K562 (cell line): ENCODE measurements at regions not wholly inside any gene's neighbourhood (a gene's known extent, or its start where the extent isn't known, plus 50 kb on each side); places are given as distances from the start of the nearest gene placed in this dataset.

Experiments
- ATAC-seq: fragments of 200-7000 bp; cut with Tn5 transposase; 3 replicates; pipeline ENCODE4 v1.9.1; 2020; ENCODE audit warnings: moderate library complexity
- BruUV-seq: library from RNA; stranded (reverse); fragments of 400-500 nt; replicated peaks from 2 replicates; lab custom pipeline; 2021; lab: Mats Ljungman, UMichigan
- CTCF ChIA-PET: fragments of 300-600 bp; formaldehyde crosslinking; extraction: SDS; loops from one replicate; lab custom pipeline; 2021; ENCODE audit warnings: low intra/inter-chr PET ratio; lab: Yijun Ruan, JAX
- POLR2A ChIA-PET: fragments of 300-600, 350-650 bp; sonication (Branson Sonifier 250); formaldehyde crosslinking; extraction: SDS; loops from one replicate; lab custom pipeline; 2021; ENCODE audit warnings: antibody characterized with exemption, inconsistent platforms; lab: Yijun Ruan, JAX
- DNase-seq, 4 experiments: peaks; one replicate each; pipeline versions ENCODE4 v3.0.0 to v3.0.0-alpha.2; 2011 to 2018; ENCODE audit warnings: low spot score in 3 of 4, mixed read lengths in 3 of 4; ENCODE audit errors: extremely low read depth in 1 of 4
- FAIRE-seq: peaks from 2 replicates; lab custom pipeline; 2011; peaks lifted over from hg19 to GRCh38; lab: Jason Lieb, UNC
- H2AFZ ChIP-seq: 2 replicates; pipeline ENCODE4 v1.6.0; 2011; ENCODE audit warnings: low read depth, low read length, control low read depth, inconsistent platforms
- H3K27ac ChIP-seq: fragments of 200-600 bp; 3 replicates; pipeline ENCODE4 v1.8.0; 2011; ENCODE audit warnings: low read depth, mild to moderate bottlenecking, control low read depth, inconsistent platforms, low read length, moderate library complexity, mixed read lengths; ENCODE audit errors: extremely low read depth
- H3K27me3 ChIP-seq, 2 experiments: fragments of 300-600 bp in 1 of 2; 2 replicates in 1 of 2; 3 replicates in 1 of 2; pipeline versions ENCODE4 v1.6.0 to v1.8.0; 2011; ENCODE audit warnings: inconsistent platforms in 2 of 2, low read length in 2 of 2, mild to moderate bottlenecking in 1 of 2, mixed read lengths in 1 of 2, moderate library complexity in 1 of 2; ENCODE audit not compliant: control insufficient read depth in 2 of 2, insufficient read depth in 2 of 2
- H3K36me3 ChIP-seq: fragments of 300-600 bp; 3 replicates; pipeline ENCODE4 v1.8.0; 2011; ENCODE audit warnings: mild to moderate bottlenecking, low read length, inconsistent platforms; ENCODE audit not compliant: control insufficient read depth, insufficient read depth
- H3K4me1 ChIP-seq, 2 experiments: fragments of 200-600 bp in 1 of 2; replicated peaks in 1 of 2; 2 replicates in 1 of 2; 3 replicates in 1 of 2; pipeline versions ENCODE4 v1.5.1 to v1.8.0; 2011; ENCODE audit warnings: inconsistent platforms in 2 of 2, low read length in 2 of 2, mild to moderate bottlenecking in 1 of 2, mixed read lengths in 1 of 2, moderate library complexity in 1 of 2; ENCODE audit not compliant: control insufficient read depth in 2 of 2, insufficient read depth in 2 of 2
- H3K4me2 ChIP-seq: 2 replicates; pipeline ENCODE4 v1.6.1; 2011; ENCODE audit warnings: low read length, control low read depth, inconsistent platforms, mixed read lengths; ENCODE audit not compliant: insufficient read depth
- H3K4me3 ChIP-seq: fragments of 200-600 bp; sonication (generic), shearing (Covaris generic); 2 replicates; pipeline ENCODE4 v1.5.1; 2016; ENCODE audit warnings: control low read depth, inconsistent platforms
- H3K79me2 ChIP-seq: fragments of 200-600 bp; 3 replicates; pipeline ENCODE4 v1.8.0; 2011; ENCODE audit warnings: low read length, inconsistent platforms; ENCODE audit not compliant: control insufficient read depth, insufficient read depth
- H3K9ac ChIP-seq, 2 experiments: 2 replicates each; pipeline versions ENCODE4 v1.6.0 to v1.6.1; 2011; ENCODE audit warnings: low read depth in 2 of 2, low read length in 2 of 2, control low read depth in 1 of 2, inconsistent platforms in 1 of 2, mild to moderate bottlenecking in 1 of 2, mixed read lengths in 1 of 2; ENCODE audit not compliant: insufficient read depth in 1 of 2
- H3K9me1 ChIP-seq: one replicate; pipeline ENCODE4 v1.6.0; 2011; ENCODE audit warnings: inconsistent platforms, mild to moderate bottlenecking, low read length, moderate library complexity; ENCODE audit not compliant: control insufficient read depth, insufficient read depth
- H3K9me3 ChIP-seq: replicated peaks from 2 replicates; pipeline ENCODE4 v1.5.1; 2011; ENCODE audit warnings: low read depth, low read length, inconsistent platforms; ENCODE audit not compliant: control insufficient read depth, insufficient read depth
- H4K20me1 ChIP-seq: replicated peaks from 2 replicates; pipeline ENCODE4 v1.6.1; 2011; ENCODE audit warnings: low read length, inconsistent platforms, mixed read lengths; ENCODE audit not compliant: control insufficient read depth, insufficient read depth
- ARID1B ChIP-seq: fragments of 450-650 bp; IDR thresholded peaks from 2 replicates; pipeline ENCODE4 v1.6.1; 2016; ENCODE audit warnings: antibody characterized with exemption, mild to moderate bottlenecking, inconsistent platforms
- MEF2A ChIP-seq: IDR thresholded peaks from 2 replicates; pipeline ENCODE4 v1.6.1; 2011; ENCODE audit warnings: low read depth, mild to moderate bottlenecking, low read length, moderate library complexity; ENCODE audit not compliant: control insufficient read depth
- NCOA2 ChIP-seq, 2 experiments: fragments of 450-650 bp; IDR thresholded peaks; 2 replicates each; pipeline ENCODE4 v1.6.1; 2018; ENCODE audit warnings: mild to moderate bottlenecking in 2 of 2, moderate library complexity in 1 of 2; ENCODE audit not compliant: partially characterized antibody in 2 of 2
- NCOR1 ChIP-seq: fragments of 450-650 bp; IDR thresholded peaks from 2 replicates; pipeline ENCODE4 v1.6.1; 2016; ENCODE audit warnings: mild to moderate bottlenecking, moderate library complexity
- NFE2L1 ChIP-seq: fragments of 450-650 bp; IDR thresholded peaks from 2 replicates; pipeline ENCODE4 v1.6.1; 2016; ENCODE audit warnings: missing genetic modification characterization, low read depth, mild to moderate bottlenecking, missing compliant biosample characterization, moderate library complexity, borderline replicate concordance
- NFXL1 ChIP-seq: fragments of 450-650 bp; formaldehyde crosslinking; IDR thresholded peaks from 2 replicates; pipeline ENCODE4 v1.4.0; 2021; ENCODE audit warnings: mild to moderate bottlenecking
- NUFIP1 ChIP-seq: fragments of 450-650 bp; IDR thresholded peaks from 2 replicates; pipeline ENCODE4 v1.6.1; 2018; ENCODE audit not compliant: partially characterized antibody
- POLR3A ChIP-seq: IDR thresholded peaks from 2 replicates; pipeline ENCODE4 v1.6.1; 2011; ENCODE audit warnings: borderline replicate concordance, mild to moderate bottlenecking, moderate library complexity; ENCODE audit not compliant: insufficient read length, insufficient read depth; ENCODE audit errors: extremely low read depth
- RNF2 ChIP-seq: sonication (generic); IDR thresholded peaks from 2 replicates; pipeline ENCODE4 v1.6.1; 2016
- SAFB2 ChIP-seq: fragments of 200-400 bp; formaldehyde crosslinking; IDR thresholded peaks from 2 replicates; pipeline ENCODE4 v1.6.1; 2018; ENCODE audit warnings: borderline replicate concordance, low read length, low read depth, moderate library complexity; ENCODE audit not compliant: severe bottlenecking
- STAT5B ChIP-seq: fragments of 250-450 bp; sonication (Bioruptor Pico); IDR thresholded peaks from 2 replicates; pipeline ENCODE4 v1.8.0; 2021; ENCODE audit warnings: mild to moderate bottlenecking, inconsistent platforms
- ZFPM2 ChIP-seq: fragments of 250-450 bp; sonication (Bioruptor Pico); IDR thresholded peaks from 2 replicates; pipeline ENCODE4 v1.5.1; 2022; ENCODE audit warnings: mild to moderate bottlenecking
- ZSCAN32 ChIP-seq: fragments of 450-650 bp; formaldehyde crosslinking; IDR thresholded peaks from 2 replicates; pipeline ENCODE4 v1.4.0; 2020; ENCODE audit warnings: mild to moderate bottlenecking, moderate library complexity
- WGBS: fragments of 100-300 bp; shearing (Covaris generic); methylation state at CpG from one replicate; pipeline ENCODE4 v1.1.6; 2016; ENCODE audit warnings: low coverage, mixed read lengths; ENCODE audit not compliant: insufficient coverage; ENCODE audit errors: missing lambda C conversion rate; 5-methylcytosine and 5-hydroxymethylcytosine counted together
- in situ Hi-C: fragments of 300-500 bp; cut with MboI; formaldehyde crosslinking; loops from 4 replicates; pipeline ENCODE4 v1.15.0; 2018; ENCODE audit warnings: inconsistent platforms, mixed read lengths
- intact Hi-C: fragments of 100-400 bp; cut with micrococcal nuclease; formaldehyde crosslinking; loops from 2 replicates; pipeline ENCODE4 v1.14.2; 2022
- TF ChIP-seq, protein P1 (sequence below): sonication (generic); formaldehyde crosslinking; IDR thresholded peaks from 2 replicates; pipeline ENCODE4 v1.8.1; 2023; ENCODE audit warnings: missing genetic modification reagents, mild to moderate bottlenecking, borderline replicate concordance
- TF ChIP-seq, protein P2 (sequence below), 2 experiments: fragments of 450-650 bp; IDR thresholded peaks; 2 replicates each; pipeline ENCODE4 v1.6.1; 2016
- TF ChIP-seq, protein P3 (sequence below): IDR thresholded peaks from 2 replicates; pipeline ENCODE4 v1.6.1; 2014; ENCODE audit warnings: antibody characterized with exemption

DNA sequence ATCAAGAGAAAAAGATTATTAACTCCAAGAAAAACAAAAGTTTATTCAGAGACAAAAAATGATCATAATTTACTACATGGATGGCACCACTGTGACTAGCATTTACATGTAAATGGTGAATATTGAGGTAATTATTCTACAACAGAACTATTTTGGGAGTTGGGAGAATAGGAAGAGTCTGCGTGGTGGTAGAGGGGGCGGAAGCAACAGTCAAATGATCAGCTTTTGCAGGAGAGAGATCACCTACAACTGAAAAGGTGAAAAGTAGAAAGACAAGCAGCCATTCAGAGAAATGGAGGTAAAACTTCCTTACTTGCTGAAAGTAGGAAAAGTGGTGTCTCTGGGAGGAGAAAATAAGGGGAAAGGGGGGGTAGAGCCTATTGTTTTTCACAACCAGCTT lies 62.8 kb upstream of the SACS start:
- Histone ChIP-seq H3K79me2 (no peaks in the 10 kb centered on the region), H3K27ac (no peak overlapping the region), H3K4me2 (no peak overlapping the region), H2AFZ (no peak overlapping the region), H3K27me3 (no peaks in the 10 kb centered on the region; a peak in 2 of 5 replicates), H3K4me1 (no peaks in the 10 kb centered on the region), H3K9ac (no peak overlapping the region), H3K4me3 (no peak overlapping the region), H4K20me1 (no peaks in the 10 kb centered on the region), H3K9me3 (no peaks in the 10 kb centered on the region), H3K36me3 (no peaks in the 10 kb centered on the region), H3K9me1 (no peaks in the 10 kb centered on the region)
- BruUV-seq: no TSS peak
- ATAC-seq (no peak), FAIRE-seq (no peak), DNase-seq (no peak)
- WGBS: 0% methylated on average over 2 of the region's 2 CpGs
- intact Hi-C loops: no loop called here
- POLR2A ChIA-PET: interaction anchor here (0.7 kb wide), 1 partner anchor 722 kb away, joined by 4 read pairs; no protein-coding TSS in a partner anchor
- CTCF ChIA-PET: no interaction called here
- in situ Hi-C loops: no loop called here
- TF ChIP-seq NUFIP1 (no peak), RNF2 (no peak), STAT5B (CRISPR knock-in tag) (no peak), NFXL1 (CRISPR knock-in tag) (no peak), ZSCAN32 (no peak), NCOR1 (no peak), ZFPM2 (CRISPR knock-in tag) (no peak), NFE2L1 (tag) (no peak), POLR3A (no peak), SAFB2 (no peak), MEF2A (no peak), NCOA2 (IDR thresholded peaks at IDR 0.05; ENCODE audit: partially characterized antibody in 2 of 2) (no peak), ARID1B (no peak)
- TF ChIP-seq, protein P1, sequence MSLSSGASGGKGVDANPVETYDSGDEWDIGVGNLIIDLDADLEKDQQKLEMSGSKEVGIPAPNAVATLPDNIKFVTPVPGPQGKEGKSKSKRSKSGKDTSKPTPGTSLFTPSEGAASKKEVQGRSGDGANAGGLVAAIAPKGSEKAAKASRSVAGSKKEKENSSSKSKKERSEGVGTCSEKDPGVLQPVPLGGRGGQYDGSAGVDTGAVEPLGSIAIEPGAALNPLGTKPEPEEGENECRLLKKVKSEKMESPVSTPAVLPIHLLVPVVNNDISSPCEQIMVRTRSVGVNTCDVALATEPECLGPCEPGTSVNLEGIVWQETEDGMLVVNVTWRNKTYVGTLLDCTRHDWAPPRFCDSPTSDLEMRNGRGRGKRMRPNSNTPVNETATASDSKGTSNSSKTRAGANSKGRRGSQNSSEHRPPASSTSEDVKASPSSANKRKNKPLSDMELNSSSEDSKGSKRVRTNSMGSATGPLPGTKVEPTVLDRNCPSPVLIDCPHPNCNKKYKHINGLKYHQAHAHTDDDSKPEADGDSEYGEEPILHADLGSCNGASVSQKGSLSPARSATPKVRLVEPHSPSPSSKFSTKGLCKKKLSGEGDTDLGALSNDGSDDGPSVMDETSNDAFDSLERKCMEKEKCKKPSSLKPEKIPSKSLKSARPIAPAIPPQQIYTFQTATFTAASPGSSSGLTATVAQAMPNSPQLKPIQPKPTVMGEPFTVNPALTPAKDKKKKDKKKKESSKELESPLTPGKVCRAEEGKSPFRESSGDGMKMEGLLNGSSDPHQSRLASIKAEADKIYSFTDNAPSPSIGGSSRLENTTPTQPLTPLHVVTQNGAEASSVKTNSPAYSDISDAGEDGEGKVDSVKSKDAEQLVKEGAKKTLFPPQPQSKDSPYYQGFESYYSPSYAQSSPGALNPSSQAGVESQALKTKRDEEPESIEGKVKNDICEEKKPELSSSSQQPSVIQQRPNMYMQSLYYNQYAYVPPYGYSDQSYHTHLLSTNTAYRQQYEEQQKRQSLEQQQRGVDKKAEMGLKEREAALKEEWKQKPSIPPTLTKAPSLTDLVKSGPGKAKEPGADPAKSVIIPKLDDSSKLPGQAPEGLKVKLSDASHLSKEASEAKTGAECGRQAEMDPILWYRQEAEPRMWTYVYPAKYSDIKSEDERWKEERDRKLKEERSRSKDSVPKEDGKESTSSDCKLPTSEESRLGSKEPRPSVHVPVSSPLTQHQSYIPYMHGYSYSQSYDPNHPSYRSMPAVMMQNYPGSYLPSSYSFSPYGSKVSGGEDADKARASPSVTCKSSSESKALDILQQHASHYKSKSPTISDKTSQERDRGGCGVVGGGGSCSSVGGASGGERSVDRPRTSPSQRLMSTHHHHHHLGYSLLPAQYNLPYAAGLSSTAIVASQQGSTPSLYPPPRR (CRISPR knock-in tag): no peak
- TF ChIP-seq, protein P2, sequence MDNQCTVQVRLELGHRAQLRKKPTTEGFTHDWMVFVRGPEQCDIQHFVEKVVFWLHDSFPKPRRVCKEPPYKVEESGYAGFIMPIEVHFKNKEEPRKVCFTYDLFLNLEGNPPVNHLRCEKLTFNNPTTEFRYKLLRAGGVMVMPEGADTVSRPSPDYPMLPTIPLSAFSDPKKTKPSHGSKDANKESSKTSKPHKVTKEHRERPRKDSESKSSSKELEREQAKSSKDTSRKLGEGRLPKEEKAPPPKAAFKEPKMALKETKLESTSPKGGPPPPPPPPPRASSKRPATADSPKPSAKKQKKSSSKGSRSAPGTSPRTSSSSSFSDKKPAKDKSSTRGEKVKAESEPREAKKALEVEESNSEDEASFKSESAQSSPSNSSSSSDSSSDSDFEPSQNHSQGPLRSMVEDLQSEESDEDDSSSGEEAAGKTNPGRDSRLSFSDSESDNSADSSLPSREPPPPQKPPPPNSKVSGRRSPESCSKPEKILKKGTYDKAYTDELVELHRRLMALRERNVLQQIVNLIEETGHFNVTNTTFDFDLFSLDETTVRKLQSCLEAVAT (IDR thresholded peaks at IDR 0.05): no peak
- TF ChIP-seq, protein P3, sequence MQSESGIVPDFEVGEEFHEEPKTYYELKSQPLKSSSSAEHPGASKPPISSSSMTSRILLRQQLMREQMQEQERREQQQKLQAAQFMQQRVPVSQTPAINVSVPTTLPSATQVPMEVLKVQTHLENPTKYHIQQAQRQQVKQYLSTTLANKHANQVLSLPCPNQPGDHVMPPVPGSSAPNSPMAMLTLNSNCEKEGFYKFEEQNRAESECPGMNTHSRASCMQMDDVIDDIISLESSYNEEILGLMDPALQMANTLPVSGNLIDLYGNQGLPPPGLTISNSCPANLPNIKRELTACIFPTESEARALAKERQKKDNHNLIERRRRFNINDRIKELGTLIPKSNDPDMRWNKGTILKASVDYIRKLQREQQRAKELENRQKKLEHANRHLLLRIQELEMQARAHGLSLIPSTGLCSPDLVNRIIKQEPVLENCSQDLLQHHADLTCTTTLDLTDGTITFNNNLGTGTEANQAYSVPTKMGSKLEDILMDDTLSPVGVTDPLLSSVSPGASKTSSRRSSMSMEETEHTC: no peak
